ENCODE measurements at regions not wholly inside any gene's neighbourhood (a gene's known extent, or its start where the extent isn't known, plus 50 kb on each side); places are given as distances from the start of the nearest gene placed in this dataset.

DNA sequence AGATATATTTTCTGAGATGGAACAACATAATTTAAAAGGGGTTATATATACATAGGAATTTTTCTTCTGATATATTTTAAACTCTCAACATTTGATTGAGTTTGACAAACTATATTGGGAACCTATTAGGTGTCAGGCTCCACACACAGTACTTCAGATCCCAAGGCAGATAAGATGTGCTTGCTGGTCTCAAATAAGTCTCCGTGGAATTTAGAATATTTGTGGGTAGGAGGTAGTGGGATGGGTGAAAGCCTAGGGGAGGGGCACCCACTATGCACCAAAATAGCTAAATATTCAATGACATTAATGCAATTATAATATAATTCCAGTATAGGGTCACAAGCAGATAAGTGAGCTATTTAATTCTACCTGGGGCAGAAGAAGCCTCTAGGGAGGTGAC lies 81.5 kb downstream of the ARL4A start:
- no peak for TF ChIP-seq EZH2 (IDR thresholded peaks at IDR 0.05; ENCODE audit: insufficient read depth, poor library complexity, severe bottlenecking)
- TF ChIP-seq EZH2phosphoT487 (IDR thresholded peaks at IDR 0.05; ENCODE audit: insufficient read depth, low read depth), result no peak

Data from GM23248 (cell line).